ENCODE measurements at regions not wholly inside any gene's neighbourhood (a gene's known extent, or its start where the extent isn't known, plus 50 kb on each side); places are given as distances from the start of the nearest gene placed in this dataset.

- DNase-seq (ENCODE audit: low read depth): no peak
- TF ChIP-seq CTCF (conservative IDR thresholded peaks at IDR 0.05; ENCODE audit: low read depth, low read length): no peak
These were observed 60.1 kb upstream of the BRINP1 start for GRCh38 chr9:119429302-119429701.

GRCh38 chr9:119420231-119420630, 51.0 kb upstream of the BRINP1 start:
- no peak for TF ChIP-seq CTCF (conservative IDR thresholded peaks at IDR 0.05; ENCODE audit: low read depth, low read length)
- no peak overlapping the region for H3K4me3 ChIP-seq (ENCODE audit: low read length)
- DNase-seq (ENCODE audit: low read depth): no peak

More at GRCh38 chr9:119429302-119429701, 60.1 kb upstream of the BRINP1 start:
- H3K4me3 ChIP-seq (ENCODE audit: low read length): no peak overlapping the region

All from retinal pigment epithelial cell (primary cell).